ENCODE measurements at regions not wholly inside any gene's neighbourhood (a gene's known extent, or its start where the extent isn't known, plus 50 kb on each side); places are given as distances from the start of the nearest gene placed in this dataset.

GRCh38 chr3:73677336-73678024, 52.7 kb upstream of the PDZRN3 start:
- TF ChIP-seq POLR2AphosphoS5 (IDR thresholded peaks at IDR 0.05) = no peak
- TF ChIP-seq EZH2 (IDR thresholded peaks at IDR 0.05; ENCODE audit: borderline replicate concordance, insufficient read depth, low read length, poor library complexity, severe bottlenecking) = no peak
- TF ChIP-seq, protein P1, sequence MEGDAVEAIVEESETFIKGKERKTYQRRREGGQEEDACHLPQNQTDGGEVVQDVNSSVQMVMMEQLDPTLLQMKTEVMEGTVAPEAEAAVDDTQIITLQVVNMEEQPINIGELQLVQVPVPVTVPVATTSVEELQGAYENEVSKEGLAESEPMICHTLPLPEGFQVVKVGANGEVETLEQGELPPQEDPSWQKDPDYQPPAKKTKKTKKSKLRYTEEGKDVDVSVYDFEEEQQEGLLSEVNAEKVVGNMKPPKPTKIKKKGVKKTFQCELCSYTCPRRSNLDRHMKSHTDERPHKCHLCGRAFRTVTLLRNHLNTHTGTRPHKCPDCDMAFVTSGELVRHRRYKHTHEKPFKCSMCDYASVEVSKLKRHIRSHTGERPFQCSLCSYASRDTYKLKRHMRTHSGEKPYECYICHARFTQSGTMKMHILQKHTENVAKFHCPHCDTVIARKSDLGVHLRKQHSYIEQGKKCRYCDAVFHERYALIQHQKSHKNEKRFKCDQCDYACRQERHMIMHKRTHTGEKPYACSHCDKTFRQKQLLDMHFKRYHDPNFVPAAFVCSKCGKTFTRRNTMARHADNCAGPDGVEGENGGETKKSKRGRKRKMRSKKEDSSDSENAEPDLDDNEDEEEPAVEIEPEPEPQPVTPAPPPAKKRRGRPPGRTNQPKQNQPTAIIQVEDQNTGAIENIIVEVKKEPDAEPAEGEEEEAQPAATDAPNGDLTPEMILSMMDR (IDR thresholded peaks at IDR 0.05; ENCODE audit: poor library complexity, severe bottlenecking) = no peak
- TF ChIP-seq MXI1 (conservative IDR thresholded peaks at IDR 0.05; ENCODE audit: poor library complexity, severe bottlenecking) = no peak
- no peak for TF ChIP-seq TAF1 (IDR thresholded peaks at IDR 0.05; ENCODE audit: low read depth)
- no peak for TF ChIP-seq SMC3 (conservative IDR thresholded peaks at IDR 0.05; ENCODE audit: poor library complexity)
- no peak for TF ChIP-seq RAD21 (conservative IDR thresholded peaks at IDR 0.05)
